ENCODE measurements at regions not wholly inside any gene's neighbourhood (a gene's known extent, or its start where the extent isn't known, plus 50 kb on each side); places are given as distances from the start of the nearest gene placed in this dataset.
A peak's percentile ranks its signal among the peaks of the same experiment; 100 is the strongest.

DNA sequence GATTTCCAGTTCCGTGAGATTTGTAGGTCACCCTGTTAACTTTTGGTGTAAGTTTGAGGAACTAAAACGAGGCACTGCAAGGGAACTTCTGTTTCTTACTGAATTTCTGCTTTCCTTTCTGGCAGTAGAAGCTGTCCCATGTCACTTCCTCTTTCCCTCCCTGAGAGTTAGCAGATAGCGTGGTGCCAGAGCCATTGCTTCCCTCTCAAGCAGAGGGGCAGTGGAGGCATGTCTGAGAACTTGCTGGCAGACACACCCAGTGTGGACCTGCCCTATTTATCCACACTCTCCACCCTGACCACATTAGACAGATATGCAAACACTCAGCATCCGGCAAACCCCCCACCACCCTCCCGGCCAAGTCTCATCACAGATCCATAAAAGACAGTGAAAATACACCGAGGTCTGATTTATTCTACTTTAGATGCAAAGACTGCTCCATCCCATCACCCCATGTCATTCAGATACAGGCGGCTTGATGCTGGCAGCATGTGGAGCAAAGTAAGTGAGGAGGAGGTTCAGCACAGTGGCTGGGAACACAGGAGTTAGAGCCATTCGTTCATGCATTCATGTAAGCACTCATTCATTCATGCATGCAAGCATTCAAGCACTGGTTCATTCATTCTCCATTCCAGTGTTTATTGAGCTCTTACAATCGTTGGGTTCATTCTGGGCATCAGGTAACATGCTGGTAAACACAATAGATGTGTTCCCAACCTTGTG, 324.7 kb downstream of the SHQ1 start:
- Mint-ChIP-seq H3K4me3 (ENCODE audit: unreplicated experiment) (no peak overlapping the region), H3K27me3 (ENCODE audit: low read depth, unreplicated experiment) (peaks cover 16% of the 10 kb centered on the region), H3K9me3 (ENCODE audit: unreplicated experiment) (no peaks in the 10 kb centered on the region), H3K4me1 (ENCODE audit: low read depth, unreplicated experiment) (peaks cover 11% of the 10 kb centered on the region), H3K27ac (ENCODE audit: unreplicated experiment) (no peak overlapping the region), H3K36me3 (ENCODE audit: low read depth, unreplicated experiment) (no peaks in the 10 kb centered on the region)
- FAIRE-seq (no peak), DNase-seq (ENCODE audit: low read depth) (no peak)
- no peak overlapping the region for H3K27ac ChIP-seq (ENCODE audit: low read depth, low read length)
- H3K79me2 ChIP-seq (ENCODE audit: insufficient read depth, low read length) = no peaks in the 10 kb centered on the region
- no peak overlapping the region for H3K9ac ChIP-seq (ENCODE audit: low read length)
- no peaks in the 10 kb centered on the region for H3K27me3 ChIP-seq (ENCODE audit: insufficient read depth, low read length)
- TF ChIP-seq, protein P1, sequence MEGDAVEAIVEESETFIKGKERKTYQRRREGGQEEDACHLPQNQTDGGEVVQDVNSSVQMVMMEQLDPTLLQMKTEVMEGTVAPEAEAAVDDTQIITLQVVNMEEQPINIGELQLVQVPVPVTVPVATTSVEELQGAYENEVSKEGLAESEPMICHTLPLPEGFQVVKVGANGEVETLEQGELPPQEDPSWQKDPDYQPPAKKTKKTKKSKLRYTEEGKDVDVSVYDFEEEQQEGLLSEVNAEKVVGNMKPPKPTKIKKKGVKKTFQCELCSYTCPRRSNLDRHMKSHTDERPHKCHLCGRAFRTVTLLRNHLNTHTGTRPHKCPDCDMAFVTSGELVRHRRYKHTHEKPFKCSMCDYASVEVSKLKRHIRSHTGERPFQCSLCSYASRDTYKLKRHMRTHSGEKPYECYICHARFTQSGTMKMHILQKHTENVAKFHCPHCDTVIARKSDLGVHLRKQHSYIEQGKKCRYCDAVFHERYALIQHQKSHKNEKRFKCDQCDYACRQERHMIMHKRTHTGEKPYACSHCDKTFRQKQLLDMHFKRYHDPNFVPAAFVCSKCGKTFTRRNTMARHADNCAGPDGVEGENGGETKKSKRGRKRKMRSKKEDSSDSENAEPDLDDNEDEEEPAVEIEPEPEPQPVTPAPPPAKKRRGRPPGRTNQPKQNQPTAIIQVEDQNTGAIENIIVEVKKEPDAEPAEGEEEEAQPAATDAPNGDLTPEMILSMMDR (IDR thresholded peaks at IDR 0.05; ENCODE audit: insufficient read depth, low read depth, low read length) = no peak
- TF ChIP-seq EZH2 (IDR thresholded peaks at IDR 0.05; ENCODE audit: insufficient read depth, low read length) = no peak
- H3K36me3 ChIP-seq (ENCODE audit: insufficient read depth, low read length) = no peaks in the 10 kb centered on the region
- H2AFZ ChIP-seq (ENCODE audit: low read depth, low read length) = no peak overlapping the region
- H3K4me2 ChIP-seq (ENCODE audit: low read length) = no peak overlapping the region
- no peak overlapping the region for H3K4me3 ChIP-seq (ENCODE audit: insufficient read depth, low read depth, low read length)
- peaks cover 15% of the 10 kb centered on the region for H3K4me1 ChIP-seq (ENCODE audit: insufficient read depth, low read length)
- H4K20me1 ChIP-seq (ENCODE audit: insufficient read depth, low read length) = no peaks in the 10 kb centered on the region
- no peaks in the 10 kb centered on the region for H3K9me3 ChIP-seq (ENCODE audit: insufficient read depth, low read depth, low read length)

DNA sequence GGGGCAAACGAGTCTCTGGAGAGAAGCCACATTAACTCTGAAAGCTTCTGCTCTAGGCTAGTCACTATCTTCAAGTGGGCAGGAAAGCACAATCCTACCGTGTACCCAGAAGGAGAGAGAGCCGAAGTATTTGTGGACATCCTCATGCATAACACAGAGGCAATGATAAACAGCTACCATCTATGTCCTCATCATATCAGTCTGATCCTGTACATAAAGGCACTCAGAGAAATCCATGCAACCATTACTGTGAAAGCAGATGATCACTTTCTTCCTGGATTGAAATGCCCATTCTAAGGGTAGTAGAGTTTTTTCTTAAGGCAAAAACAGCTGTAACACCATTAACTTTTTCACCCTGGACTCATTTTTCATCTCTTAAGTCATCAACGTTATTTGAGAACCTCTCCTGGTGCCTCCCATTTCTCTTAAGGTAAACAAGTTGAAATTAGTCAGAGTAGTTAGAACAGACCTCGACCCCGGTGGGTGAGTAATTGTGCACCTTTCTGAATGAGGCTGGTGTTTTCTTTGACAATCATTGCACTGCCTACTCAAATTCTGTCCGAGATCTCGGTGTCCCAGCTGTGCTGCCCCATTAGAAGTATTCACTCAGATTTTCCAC, 327.4 kb downstream of the SHQ1 start:
- FAIRE-seq = no peak
- Histone ChIP-seq H3K27ac (ENCODE audit: low read depth, low read length) (no peak overlapping the region), H3K4me1 (ENCODE audit: insufficient read depth, low read length) (peaks cover 15% of the 10 kb centered on the region), H2AFZ (ENCODE audit: low read depth, low read length) (no peak overlapping the region), H4K20me1 (ENCODE audit: insufficient read depth, low read length) (no peaks in the 10 kb centered on the region), H3K27me3 (ENCODE audit: insufficient read depth, low read length) (no peaks in the 10 kb centered on the region), H3K36me3 (ENCODE audit: insufficient read depth, low read length) (no peaks in the 10 kb centered on the region), H3K4me3 (ENCODE audit: insufficient read depth, low read depth, low read length) (no peak overlapping the region), H3K9ac (ENCODE audit: low read length) (no peak overlapping the region), H3K4me2 (ENCODE audit: low read length) (peak overlapping the region; percentile 51), H3K9me3 (ENCODE audit: insufficient read depth, low read depth, low read length) (no peaks in the 10 kb centered on the region), H3K79me2 (ENCODE audit: insufficient read depth, low read length) (no peaks in the 10 kb centered on the region)
- Mint-ChIP-seq H3K4me1 (ENCODE audit: low read depth, unreplicated experiment) (peaks cover 17% of the 10 kb centered on the region), H3K36me3 (ENCODE audit: low read depth, unreplicated experiment) (no peaks in the 10 kb centered on the region), H3K27me3 (ENCODE audit: low read depth, unreplicated experiment) (peaks cover 7% of the 10 kb centered on the region), H3K4me3 (ENCODE audit: unreplicated experiment) (no peak overlapping the region), H3K9me3 (ENCODE audit: unreplicated experiment) (no peaks in the 10 kb centered on the region), H3K27ac (ENCODE audit: unreplicated experiment) (no peak overlapping the region)
- TF ChIP-seq, protein P1 (IDR thresholded peaks at IDR 0.05; ENCODE audit: insufficient read depth, low read depth, low read length) = no peak
- TF ChIP-seq EZH2 (IDR thresholded peaks at IDR 0.05; ENCODE audit: insufficient read depth, low read length) = no peak
- peak; percentile 92 for DNase-seq (ENCODE audit: low read depth)

All from astrocyte (in vitro differentiated cells and primary cell).